K562 (cell line): ENCODE measurements at regions not wholly inside any gene's neighbourhood (a gene's known extent, or its start where the extent isn't known, plus 50 kb on each side); places are given as distances from the start of the nearest gene placed in this dataset.
A peak's percentile ranks its signal among the peaks of the same experiment; 100 is the strongest.

Experiments
- ATAC-seq: fragments of 200-7000 bp; cut with Tn5 transposase; 3 replicates; pipeline ENCODE4 v1.9.1; 2020; ENCODE audit warnings: moderate library complexity
- BruUV-seq: library from RNA; stranded (reverse); fragments of 400-500 nt; replicated peaks from 2 replicates; lab custom pipeline; 2021; lab: Mats Ljungman, UMichigan
- CTCF ChIA-PET: fragments of 300-600 bp; formaldehyde crosslinking; extraction: SDS; loops from one replicate; lab custom pipeline; 2021; ENCODE audit warnings: low intra/inter-chr PET ratio; lab: Yijun Ruan, JAX
- POLR2A ChIA-PET: fragments of 300-600, 350-650 bp; sonication (Branson Sonifier 250); formaldehyde crosslinking; extraction: SDS; loops from one replicate; lab custom pipeline; 2021; ENCODE audit warnings: antibody characterized with exemption, inconsistent platforms; lab: Yijun Ruan, JAX
- DNase-seq, 4 experiments: peaks; one replicate each; pipeline versions ENCODE4 v3.0.0 to v3.0.0-alpha.2; 2011 to 2018; ENCODE audit warnings: low spot score in 3 of 4, mixed read lengths in 3 of 4; ENCODE audit errors: extremely low read depth in 1 of 4
- FAIRE-seq: peaks from 2 replicates; lab custom pipeline; 2011; peaks lifted over from hg19 to GRCh38; lab: Jason Lieb, UNC
- H2AFZ ChIP-seq: 2 replicates; pipeline ENCODE4 v1.6.0; 2011; ENCODE audit warnings: low read depth, low read length, control low read depth, inconsistent platforms
- H3K27ac ChIP-seq: fragments of 200-600 bp; 3 replicates; pipeline ENCODE4 v1.8.0; 2011; ENCODE audit warnings: low read depth, mild to moderate bottlenecking, control low read depth, inconsistent platforms, low read length, moderate library complexity, mixed read lengths; ENCODE audit errors: extremely low read depth
- H3K27me3 ChIP-seq, 2 experiments: fragments of 300-600 bp in 1 of 2; 2 replicates in 1 of 2; 3 replicates in 1 of 2; pipeline versions ENCODE4 v1.6.0 to v1.8.0; 2011; ENCODE audit warnings: inconsistent platforms in 2 of 2, low read length in 2 of 2, mild to moderate bottlenecking in 1 of 2, mixed read lengths in 1 of 2, moderate library complexity in 1 of 2; ENCODE audit not compliant: control insufficient read depth in 2 of 2, insufficient read depth in 2 of 2
- H3K36me3 ChIP-seq: fragments of 300-600 bp; 3 replicates; pipeline ENCODE4 v1.8.0; 2011; ENCODE audit warnings: mild to moderate bottlenecking, low read length, inconsistent platforms; ENCODE audit not compliant: control insufficient read depth, insufficient read depth
- H3K4me1 ChIP-seq, 2 experiments: fragments of 200-600 bp in 1 of 2; replicated peaks in 1 of 2; 2 replicates in 1 of 2; 3 replicates in 1 of 2; pipeline versions ENCODE4 v1.5.1 to v1.8.0; 2011; ENCODE audit warnings: inconsistent platforms in 2 of 2, low read length in 2 of 2, mild to moderate bottlenecking in 1 of 2, mixed read lengths in 1 of 2, moderate library complexity in 1 of 2; ENCODE audit not compliant: control insufficient read depth in 2 of 2, insufficient read depth in 2 of 2
- H3K4me2 ChIP-seq: 2 replicates; pipeline ENCODE4 v1.6.1; 2011; ENCODE audit warnings: low read length, control low read depth, inconsistent platforms, mixed read lengths; ENCODE audit not compliant: insufficient read depth
- H3K4me3 ChIP-seq: fragments of 200-600 bp; sonication (generic), shearing (Covaris generic); 2 replicates; pipeline ENCODE4 v1.5.1; 2016; ENCODE audit warnings: control low read depth, inconsistent platforms
- H3K79me2 ChIP-seq: fragments of 200-600 bp; 3 replicates; pipeline ENCODE4 v1.8.0; 2011; ENCODE audit warnings: low read length, inconsistent platforms; ENCODE audit not compliant: control insufficient read depth, insufficient read depth
- H3K9ac ChIP-seq, 2 experiments: 2 replicates each; pipeline versions ENCODE4 v1.6.0 to v1.6.1; 2011; ENCODE audit warnings: low read depth in 2 of 2, low read length in 2 of 2, control low read depth in 1 of 2, inconsistent platforms in 1 of 2, mild to moderate bottlenecking in 1 of 2, mixed read lengths in 1 of 2; ENCODE audit not compliant: insufficient read depth in 1 of 2
- H3K9me1 ChIP-seq: one replicate; pipeline ENCODE4 v1.6.0; 2011; ENCODE audit warnings: inconsistent platforms, mild to moderate bottlenecking, low read length, moderate library complexity; ENCODE audit not compliant: control insufficient read depth, insufficient read depth
- H3K9me3 ChIP-seq: replicated peaks from 2 replicates; pipeline ENCODE4 v1.5.1; 2011; ENCODE audit warnings: low read depth, low read length, inconsistent platforms; ENCODE audit not compliant: control insufficient read depth, insufficient read depth
- H4K20me1 ChIP-seq: replicated peaks from 2 replicates; pipeline ENCODE4 v1.6.1; 2011; ENCODE audit warnings: low read length, inconsistent platforms, mixed read lengths; ENCODE audit not compliant: control insufficient read depth, insufficient read depth
- ARID1B ChIP-seq: fragments of 450-650 bp; IDR thresholded peaks from 2 replicates; pipeline ENCODE4 v1.6.1; 2016; ENCODE audit warnings: antibody characterized with exemption, mild to moderate bottlenecking, inconsistent platforms
- GABPA ChIP-seq: fragments of 200-800 bp; sonication (Bioruptor generic); conservative IDR thresholded peaks from 2 replicates; pipeline ENCODE4 v1.6.1; 2016; ENCODE audit warnings: low read depth, missing genetic modification characterization, missing compliant biosample characterization
- HCFC1 ChIP-seq: IDR thresholded peaks from 2 replicates; pipeline ENCODE4 v1.6.1; 2012; ENCODE audit warnings: low read depth, low read length, improper control_type of control experiment
- KHSRP ChIP-seq: fragments of 450-650 bp; IDR thresholded peaks from 2 replicates; pipeline ENCODE4 v1.6.1; 2017
- MYNN ChIP-seq, 2 experiments: sonication (generic); formaldehyde crosslinking in 1 of 2; IDR thresholded peaks; 2 replicates each; pipeline versions ENCODE4 v1.5.0 to v1.6.1; 2016 to 2020; ENCODE audit warnings: antibody characterized with exemption in 1 of 2, missing genetic modification reagents in 1 of 2
- NBN ChIP-seq: fragments of 450-650 bp; IDR thresholded peaks from 2 replicates; pipeline ENCODE4 v1.6.1; 2016; ENCODE audit warnings: low read depth, mild to moderate bottlenecking
- RNF2 ChIP-seq: sonication (generic); IDR thresholded peaks from 2 replicates; pipeline ENCODE4 v1.6.1; 2016
- SIX5 ChIP-seq, 2 experiments: IDR thresholded peaks; 2 replicates each; pipeline ENCODE4 v1.6.1; 2011; ENCODE audit warnings: low read length in 2 of 2, borderline replicate concordance in 1 of 2, low read depth in 1 of 2, mild to moderate bottlenecking in 1 of 2, moderate library complexity in 1 of 2; ENCODE audit not compliant: insufficient read depth in 1 of 2
- SOX6 ChIP-seq: fragments of 450-650 bp; IDR thresholded peaks from 2 replicates; pipeline ENCODE4 v1.6.1; 2014; ENCODE audit warnings: mild to moderate bottlenecking
- ZNF121 ChIP-seq: sonication (generic); formaldehyde crosslinking; conservative IDR thresholded peaks from 2 replicates; pipeline ENCODE4 v1.8.0; 2022; ENCODE audit warnings: missing genetic modification reagents
- ZNF134 ChIP-seq: fragments of 250-450 bp; sonication (Bioruptor Pico); conservative IDR thresholded peaks from 2 replicates; pipeline ENCODE4 v1.4.0; 2020
- ZNF174 ChIP-seq: fragments of 250-450 bp; sonication (Bioruptor Pico); IDR thresholded peaks from 2 replicates; pipeline ENCODE4 v1.4.0; 2020; ENCODE audit warnings: mild to moderate bottlenecking
- ZNF41 ChIP-seq: fragments of 250-450 bp; sonication (Bioruptor Pico); conservative IDR thresholded peaks from 2 replicates; pipeline ENCODE4 v1.4.0; 2020; ENCODE audit warnings: mild to moderate bottlenecking
- ZNF780A ChIP-seq: fragments of 250-450 bp; sonication (Bioruptor Pico); IDR thresholded peaks from 2 replicates; pipeline ENCODE4 v1.5.0; 2021; ENCODE audit warnings: mild to moderate bottlenecking
- WGBS: fragments of 100-300 bp; shearing (Covaris generic); methylation state at CpG from one replicate; pipeline ENCODE4 v1.1.6; 2016; ENCODE audit warnings: low coverage, mixed read lengths; ENCODE audit not compliant: insufficient coverage; ENCODE audit errors: missing lambda C conversion rate; 5-methylcytosine and 5-hydroxymethylcytosine counted together
- in situ Hi-C: fragments of 300-500 bp; cut with MboI; formaldehyde crosslinking; loops from 4 replicates; pipeline ENCODE4 v1.15.0; 2018; ENCODE audit warnings: inconsistent platforms, mixed read lengths
- intact Hi-C: fragments of 100-400 bp; cut with micrococcal nuclease; formaldehyde crosslinking; loops from 2 replicates; pipeline ENCODE4 v1.14.2; 2022
- TF ChIP-seq, protein P1 (sequence below): IDR thresholded peaks from 2 replicates; pipeline ENCODE4 v1.6.1; 2011; ENCODE audit warnings: borderline replicate concordance, low read depth, mild to moderate bottlenecking, moderate library complexity, low read length; ENCODE audit not compliant: insufficient read depth, poor library complexity, severe bottlenecking
- TF ChIP-seq, protein P2 (sequence below): sonication (generic); formaldehyde crosslinking; IDR thresholded peaks from 2 replicates; pipeline ENCODE4 v1.8.0; 2022; ENCODE audit warnings: mild to moderate bottlenecking, missing genetic modification reagents, borderline replicate concordance
- TF ChIP-seq, protein P3 (sequence below): sonication (generic); formaldehyde crosslinking; IDR thresholded peaks from 2 replicates; pipeline ENCODE4 v1.9.0; 2022; ENCODE audit warnings: mild to moderate bottlenecking, missing genetic modification reagents
- TF ChIP-seq, protein P4 (sequence below): sonication (generic); formaldehyde crosslinking; IDR thresholded peaks from 2 replicates; pipeline ENCODE4 v1.5.0; 2020; ENCODE audit warnings: missing genetic modification reagents

DNA sequence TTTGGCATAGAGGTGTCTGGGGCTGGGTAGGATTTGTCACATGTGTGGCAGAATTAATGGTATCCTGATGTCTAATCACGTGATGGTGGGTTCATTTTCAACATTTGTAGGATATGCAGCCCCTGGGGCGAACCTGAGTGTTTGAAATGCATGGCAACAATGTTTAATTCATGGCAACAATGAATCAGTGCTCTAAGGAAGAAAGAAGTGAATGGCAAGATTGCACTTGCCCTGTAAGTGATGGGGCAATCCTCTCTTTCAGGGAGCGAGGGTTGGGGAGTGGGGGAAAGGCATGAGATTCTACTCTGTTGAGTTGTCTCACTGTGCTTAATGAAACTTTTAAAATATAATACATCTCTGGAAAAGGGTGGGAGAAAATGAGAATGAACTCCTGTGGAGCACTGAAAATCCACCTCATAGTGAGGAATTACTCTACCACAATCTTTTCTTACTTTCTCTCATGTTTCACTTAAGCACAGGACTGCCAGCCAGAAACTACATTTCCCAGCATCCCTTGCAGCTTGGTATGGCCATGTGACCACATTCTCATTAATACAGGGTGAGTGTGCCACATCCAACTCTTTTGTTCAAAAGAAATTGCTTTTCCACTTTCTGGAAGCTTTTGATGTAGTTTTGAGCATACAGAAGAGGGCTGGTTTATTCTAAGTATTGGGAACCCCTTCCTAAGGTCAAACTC lies 64.0 kb upstream of the PGM2 start:
- Histone ChIP-seq H3K79me2 (no peaks in the 10 kb centered on the region), H4K20me1 (no peaks in the 10 kb centered on the region), H2AFZ (no peak overlapping the region), H3K27me3 (peaks cover 4 to 15% of the 10 kb centered on the region in 2 experiments; a peak in 4 of 5 replicates), H3K27ac (no peak overlapping the region), H3K9me3 (no peaks in the 10 kb centered on the region), H3K4me3 (no peak overlapping the region), H3K9me1 (no peaks in the 10 kb centered on the region), H3K9ac (no peak overlapping the region), H3K36me3 (no peaks in the 10 kb centered on the region), H3K4me1 (no peaks in the 10 kb centered on the region), H3K4me2 (no peak overlapping the region)
- ATAC-seq (peak; percentile 66), DNase-seq (peak in 1 of 4 experiments; percentile 9), FAIRE-seq (no peak)
- intact Hi-C loops, result no loop called here
- no TSS peak for BruUV-seq
- in situ Hi-C loops, result no loop called here
- POLR2A ChIA-PET, result interaction anchor here (1.1 kb wide), 1 partner anchor 33 kb away, joined by 3 read pairs; no protein-coding TSS in a partner anchor
- CTCF ChIA-PET, result no interaction called here
- WGBS, result 3% methylated on average over 3 of the region's 3 CpGs
- TF ChIP-seq KHSRP, result no peak
- TF ChIP-seq ZNF41 (CRISPR knock-in tag), result no peak
- peak; percentile 84 for TF ChIP-seq HCFC1
- no peak for TF ChIP-seq ZNF780A
- TF ChIP-seq MYNN (IDR thresholded peaks at IDR 0.05), result no peak
- no peak for TF ChIP-seq MYNN (CRISPR knock-in tag; IDR thresholded peaks at IDR 0.05)
- TF ChIP-seq ARID1B, result no peak
- peak; percentile 62 to 64; a peak in 3 of 4 replicates for TF ChIP-seq SIX5 (IDR thresholded peaks at IDR 0.05; ENCODE audit: borderline replicate concordance in 1 of 2, insufficient read depth in 1 of 2, low read depth in 1 of 2, low read length in 2 of 2)
- no peak for TF ChIP-seq SOX6
- TF ChIP-seq, protein P1, sequence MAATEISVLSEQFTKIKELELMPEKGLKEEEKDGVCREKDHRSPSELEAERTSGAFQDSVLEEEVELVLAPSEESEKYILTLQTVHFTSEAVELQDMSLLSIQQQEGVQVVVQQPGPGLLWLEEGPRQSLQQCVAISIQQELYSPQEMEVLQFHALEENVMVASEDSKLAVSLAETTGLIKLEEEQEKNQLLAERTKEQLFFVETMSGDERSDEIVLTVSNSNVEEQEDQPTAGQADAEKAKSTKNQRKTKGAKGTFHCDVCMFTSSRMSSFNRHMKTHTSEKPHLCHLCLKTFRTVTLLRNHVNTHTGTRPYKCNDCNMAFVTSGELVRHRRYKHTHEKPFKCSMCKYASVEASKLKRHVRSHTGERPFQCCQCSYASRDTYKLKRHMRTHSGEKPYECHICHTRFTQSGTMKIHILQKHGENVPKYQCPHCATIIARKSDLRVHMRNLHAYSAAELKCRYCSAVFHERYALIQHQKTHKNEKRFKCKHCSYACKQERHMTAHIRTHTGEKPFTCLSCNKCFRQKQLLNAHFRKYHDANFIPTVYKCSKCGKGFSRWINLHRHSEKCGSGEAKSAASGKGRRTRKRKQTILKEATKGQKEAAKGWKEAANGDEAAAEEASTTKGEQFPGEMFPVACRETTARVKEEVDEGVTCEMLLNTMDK, result no peak
- TF ChIP-seq ZNF174, result no peak
- TF ChIP-seq, protein P2, sequence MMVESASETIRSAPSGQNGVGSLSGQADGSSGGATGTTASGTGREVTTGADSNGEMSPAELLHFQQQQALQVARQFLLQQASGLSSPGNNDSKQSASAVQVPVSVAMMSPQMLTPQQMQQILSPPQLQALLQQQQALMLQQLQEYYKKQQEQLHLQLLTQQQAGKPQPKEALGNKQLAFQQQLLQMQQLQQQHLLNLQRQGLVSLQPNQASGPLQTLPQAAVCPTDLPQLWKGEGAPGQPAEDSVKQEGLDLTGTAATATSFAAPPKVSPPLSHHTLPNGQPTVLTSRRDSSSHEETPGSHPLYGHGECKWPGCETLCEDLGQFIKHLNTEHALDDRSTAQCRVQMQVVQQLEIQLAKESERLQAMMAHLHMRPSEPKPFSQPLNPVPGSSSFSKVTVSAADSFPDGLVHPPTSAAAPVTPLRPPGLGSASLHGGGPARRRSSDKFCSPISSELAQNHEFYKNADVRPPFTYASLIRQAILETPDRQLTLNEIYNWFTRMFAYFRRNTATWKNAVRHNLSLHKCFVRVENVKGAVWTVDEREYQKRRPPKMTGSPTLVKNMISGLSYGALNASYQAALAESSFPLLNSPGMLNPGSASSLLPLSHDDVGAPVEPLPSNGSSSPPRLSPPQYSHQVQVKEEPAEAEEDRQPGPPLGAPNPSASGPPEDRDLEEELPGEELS (CRISPR knock-in tag), result no peak
- TF ChIP-seq RNF2, result no peak
- TF ChIP-seq NBN, result no peak
- TF ChIP-seq, protein P3, sequence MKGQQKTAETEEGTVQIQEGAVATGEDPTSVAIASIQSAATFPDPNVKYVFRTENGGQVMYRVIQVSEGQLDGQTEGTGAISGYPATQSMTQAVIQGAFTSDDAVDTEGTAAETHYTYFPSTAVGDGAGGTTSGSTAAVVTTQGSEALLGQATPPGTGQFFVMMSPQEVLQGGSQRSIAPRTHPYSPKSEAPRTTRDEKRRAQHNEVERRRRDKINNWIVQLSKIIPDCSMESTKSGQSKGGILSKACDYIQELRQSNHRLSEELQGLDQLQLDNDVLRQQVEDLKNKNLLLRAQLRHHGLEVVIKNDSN (CRISPR knock-in tag), result peak; percentile 80
- TF ChIP-seq ZNF134 (CRISPR knock-in tag), result no peak
- no peak for TF ChIP-seq GABPA (tag)
- TF ChIP-seq, protein P4, sequence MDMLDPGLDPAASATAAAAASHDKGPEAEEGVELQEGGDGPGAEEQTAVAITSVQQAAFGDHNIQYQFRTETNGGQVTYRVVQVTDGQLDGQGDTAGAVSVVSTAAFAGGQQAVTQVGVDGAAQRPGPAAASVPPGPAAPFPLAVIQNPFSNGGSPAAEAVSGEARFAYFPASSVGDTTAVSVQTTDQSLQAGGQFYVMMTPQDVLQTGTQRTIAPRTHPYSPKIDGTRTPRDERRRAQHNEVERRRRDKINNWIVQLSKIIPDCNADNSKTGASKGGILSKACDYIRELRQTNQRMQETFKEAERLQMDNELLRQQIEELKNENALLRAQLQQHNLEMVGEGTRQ (CRISPR knock-in tag), result peak; percentile 93
- no peak for TF ChIP-seq ZNF121 (CRISPR knock-in tag)
